ENCODE measurements at regions not wholly inside any gene's neighbourhood (a gene's known extent, or its start where the extent isn't known, plus 50 kb on each side); places are given as distances from the start of the nearest gene placed in this dataset.

DNA sequence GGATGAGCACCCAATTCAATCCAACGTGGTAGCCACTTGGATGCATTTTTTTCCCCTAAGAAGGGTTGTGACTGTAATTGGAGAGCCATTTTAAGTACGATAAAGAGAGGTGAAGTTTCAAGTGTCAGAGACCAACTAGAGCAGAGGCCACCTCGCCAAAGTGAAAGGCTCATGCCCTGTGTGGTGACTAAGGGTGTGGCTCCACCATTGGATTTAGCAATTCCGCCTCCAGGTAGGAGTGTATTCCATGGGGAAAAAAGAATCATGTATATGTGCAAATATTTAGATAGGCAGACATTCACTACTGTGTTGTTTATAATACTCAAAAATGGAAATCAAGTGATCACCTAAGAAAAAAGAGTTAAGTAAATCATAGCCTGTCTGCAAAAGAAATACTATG, 53.1 kb upstream of the S1PR3 start:
- Histone ChIP-seq H3K27ac (no peak overlapping the region), H3K4me2 (no peak overlapping the region), H3K36me3 (no peaks in the 10 kb centered on the region), H3K4me3 (no peak overlapping the region), H3K9ac (no peak overlapping the region), H4K20me1 (no peaks in the 10 kb centered on the region), H3K9me3 (replicated peaks in 1 of 11) (peaks cover 5 to 39% (median 14%) of the 10 kb centered on the region in 11 experiments; a peak in 17 of 22 replicates), H3K4me1 (peaks cover 8 to 37% (median 19%) of the 10 kb centered on the region in 10 experiments), H3K27me3 (peaks cover 0 to 9% (median 0%) of the 10 kb centered on the region in 11 experiments; a peak in 3 of 22 replicates)
- TF ChIP-seq Cebpa-rat (IDR thresholded peaks at IDR 0.05): no peak
